ENCODE measurements at regions not wholly inside any gene's neighbourhood (a gene's known extent, or its start where the extent isn't known, plus 50 kb on each side); places are given as distances from the start of the nearest gene placed in this dataset.
"Not testable (repeated sequence)": the region's sequence is repeated elsewhere in the genome, so short reads cannot be mapped to it uniquely, and the experiment has no call there.

- not testable (repeated sequence) for H3K9me3 ChIP-seq (ENCODE audit: control insufficient read depth, insufficient read depth, low read length); H3F3A ChIP-seq (ENCODE audit: control insufficient read depth, insufficient read depth); H3K9me2 ChIP-seq (replicated peaks; ENCODE audit: control insufficient read depth, low read length); H3K27ac ChIP-seq (ENCODE audit: low read depth, low read length); H3K4me1 ChIP-seq (ENCODE audit: control insufficient read depth, low read length); H3K27me3 ChIP-seq (ENCODE audit: control insufficient read depth, low read length); H4K20me1 ChIP-seq (ENCODE audit: control insufficient read depth, insufficient read depth, low read depth, low read length); H3K79me2 ChIP-seq (ENCODE audit: control insufficient read depth, low read length); H3K36me3 ChIP-seq (ENCODE audit: control insufficient read depth, low read length)
- Histone ChIP-seq H3K4me3 (ENCODE audit: low read length) (peak overlapping the region; percentile 67), H3K4me2 (ENCODE audit: low read length) (peak overlapping the region; percentile 42)
Measured at GRCh38 chrX:3842822-3843521, 129.5 kb upstream of the PRKX start.

GRCh38 chrX:3838754-3839153 is 125.3 kb upstream of the PRKX start:
- H3K27me3 ChIP-seq (ENCODE audit: control insufficient read depth, low read length); H3K4me2 ChIP-seq (ENCODE audit: low read length); H3K4me1 ChIP-seq (ENCODE audit: control insufficient read depth, low read length); H3K9me2 ChIP-seq (replicated peaks; ENCODE audit: control insufficient read depth, low read length); H3K9me3 ChIP-seq (ENCODE audit: control insufficient read depth, insufficient read depth, low read length); H3K79me2 ChIP-seq (ENCODE audit: control insufficient read depth, low read length); H3K27ac ChIP-seq (ENCODE audit: low read depth, low read length); H3K36me3 ChIP-seq (ENCODE audit: control insufficient read depth, low read length); H3F3A ChIP-seq (ENCODE audit: control insufficient read depth, insufficient read depth); H4K20me1 ChIP-seq (ENCODE audit: control insufficient read depth, insufficient read depth, low read depth, low read length); H3K4me3 ChIP-seq (ENCODE audit: low read length): not testable (repeated sequence)

- not testable (repeated sequence) for H3K4me1 ChIP-seq (ENCODE audit: control insufficient read depth, low read length); H3K9me3 ChIP-seq (ENCODE audit: control insufficient read depth, insufficient read depth, low read length); H3K9me2 ChIP-seq (replicated peaks; ENCODE audit: control insufficient read depth, low read length); H3K27me3 ChIP-seq (ENCODE audit: control insufficient read depth, low read length); H3K79me2 ChIP-seq (ENCODE audit: control insufficient read depth, low read length); H4K20me1 ChIP-seq (ENCODE audit: control insufficient read depth, insufficient read depth, low read depth, low read length); H3K36me3 ChIP-seq (ENCODE audit: control insufficient read depth, low read length); H3K4me3 ChIP-seq (ENCODE audit: low read length); H3K4me2 ChIP-seq (ENCODE audit: low read length); H3F3A ChIP-seq (ENCODE audit: control insufficient read depth, insufficient read depth); H3K27ac ChIP-seq (ENCODE audit: low read depth, low read length)
Measured at GRCh38 chrX:3837958-3838643, 124.7 kb upstream of the PRKX start.

GRCh38 chrX:3837211-3837610 is 123.8 kb upstream of the PRKX start:
- not testable (repeated sequence) for H3K79me2 ChIP-seq (ENCODE audit: control insufficient read depth, low read length); H3K27ac ChIP-seq (ENCODE audit: low read depth, low read length); H3K4me2 ChIP-seq (ENCODE audit: low read length); H3K9me2 ChIP-seq (replicated peaks; ENCODE audit: control insufficient read depth, low read length); H3K9me3 ChIP-seq (ENCODE audit: control insufficient read depth, insufficient read depth, low read length); H3K36me3 ChIP-seq (ENCODE audit: control insufficient read depth, low read length); H4K20me1 ChIP-seq (ENCODE audit: control insufficient read depth, insufficient read depth, low read depth, low read length); H3K27me3 ChIP-seq (ENCODE audit: control insufficient read depth, low read length); H3K4me1 ChIP-seq (ENCODE audit: control insufficient read depth, low read length); H3K4me3 ChIP-seq (ENCODE audit: low read length); H3F3A ChIP-seq (ENCODE audit: control insufficient read depth, insufficient read depth)

- H3K9me3 ChIP-seq (ENCODE audit: control insufficient read depth, insufficient read depth, low read length); H3K4me3 ChIP-seq (ENCODE audit: low read length); H3K4me2 ChIP-seq (ENCODE audit: low read length); H3K4me1 ChIP-seq (ENCODE audit: control insufficient read depth, low read length); H3K9me2 ChIP-seq (replicated peaks; ENCODE audit: control insufficient read depth, low read length); H3K79me2 ChIP-seq (ENCODE audit: control insufficient read depth, low read length); H4K20me1 ChIP-seq (ENCODE audit: control insufficient read depth, insufficient read depth, low read depth, low read length); H3K36me3 ChIP-seq (ENCODE audit: control insufficient read depth, low read length); H3K27ac ChIP-seq (ENCODE audit: low read depth, low read length); H3K27me3 ChIP-seq (ENCODE audit: control insufficient read depth, low read length); H3F3A ChIP-seq (ENCODE audit: control insufficient read depth, insufficient read depth): not testable (repeated sequence)
Measured at GRCh38 chrX:3833761-3834542, 120.5 kb upstream of the PRKX start.

- not testable (repeated sequence) for H3K9me3 ChIP-seq (ENCODE audit: control insufficient read depth, insufficient read depth, low read length); H3F3A ChIP-seq (ENCODE audit: control insufficient read depth, insufficient read depth); H3K9me2 ChIP-seq (replicated peaks; ENCODE audit: control insufficient read depth, low read length); H3K4me1 ChIP-seq (ENCODE audit: control insufficient read depth, low read length); H3K27ac ChIP-seq (ENCODE audit: low read depth, low read length); H3K79me2 ChIP-seq (ENCODE audit: control insufficient read depth, low read length); H3K36me3 ChIP-seq (ENCODE audit: control insufficient read depth, low read length); H3K27me3 ChIP-seq (ENCODE audit: control insufficient read depth, low read length); H4K20me1 ChIP-seq (ENCODE audit: control insufficient read depth, insufficient read depth, low read depth, low read length); H3K4me3 ChIP-seq (ENCODE audit: low read length); H3K4me2 ChIP-seq (ENCODE audit: low read length)
Measured at GRCh38 chrX:3830020-3830419, 116.6 kb upstream of the PRKX start.

- H3K79me2 ChIP-seq (ENCODE audit: control insufficient read depth, low read length); H3K9me2 ChIP-seq (replicated peaks; ENCODE audit: control insufficient read depth, low read length); H4K20me1 ChIP-seq (ENCODE audit: control insufficient read depth, insufficient read depth, low read depth, low read length); H3K4me1 ChIP-seq (ENCODE audit: control insufficient read depth, low read length); H3F3A ChIP-seq (ENCODE audit: control insufficient read depth, insufficient read depth); H3K9me3 ChIP-seq (ENCODE audit: control insufficient read depth, insufficient read depth, low read length); H3K4me3 ChIP-seq (ENCODE audit: low read length); H3K27ac ChIP-seq (ENCODE audit: low read depth, low read length); H3K27me3 ChIP-seq (ENCODE audit: control insufficient read depth, low read length); H3K36me3 ChIP-seq (ENCODE audit: control insufficient read depth, low read length); H3K4me2 ChIP-seq (ENCODE audit: low read length): not testable (repeated sequence)
Measured at GRCh38 chrX:3829041-3829531, 115.6 kb upstream of the PRKX start.

Data from DOHH2 (cell line).